ENCODE measurements at regions not wholly inside any gene's neighbourhood (a gene's known extent, or its start where the extent isn't known, plus 50 kb on each side); places are given as distances from the start of the nearest gene placed in this dataset.

DNA sequence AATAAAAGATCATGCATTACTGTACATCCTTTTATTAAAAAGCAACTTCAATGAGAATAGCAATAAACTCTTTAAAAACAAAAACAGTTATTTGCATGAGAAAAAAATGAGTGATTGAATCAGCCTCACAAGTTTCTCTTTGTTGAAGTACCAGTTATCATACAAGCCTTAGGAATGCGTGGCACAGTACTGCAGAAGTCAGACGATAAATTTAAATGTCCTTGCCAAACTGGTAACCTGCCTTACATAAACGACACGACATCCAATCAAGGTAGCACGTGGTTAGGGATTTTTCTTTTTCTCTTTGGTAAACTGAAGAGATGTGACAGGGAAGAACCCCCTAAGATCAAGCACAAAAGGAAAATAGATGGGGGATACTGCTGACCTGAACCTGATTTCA is 251.0 kb downstream of the KLF12 start:
- DNase-seq: no peak

DNA sequence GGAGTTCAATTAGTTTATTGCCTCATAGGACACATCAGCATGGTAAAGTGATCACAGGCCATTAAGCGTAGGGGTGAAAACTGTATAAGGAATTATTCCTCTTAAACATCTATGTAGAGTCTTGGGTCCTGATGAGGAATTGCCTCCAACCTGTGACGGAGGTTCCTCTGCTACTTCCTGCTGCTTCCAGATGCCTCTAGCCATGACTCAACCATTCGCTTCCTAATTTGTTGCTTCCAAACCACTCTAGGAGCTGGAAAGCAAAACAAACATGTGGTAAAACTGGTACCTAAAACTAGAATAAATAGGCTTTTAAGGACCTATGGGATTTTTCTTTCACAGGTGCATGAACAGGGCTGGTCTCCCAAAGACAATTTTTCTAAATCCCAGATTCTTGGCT is 253.8 kb downstream of the KLF12 start:
- no peak for DNase-seq

DNA sequence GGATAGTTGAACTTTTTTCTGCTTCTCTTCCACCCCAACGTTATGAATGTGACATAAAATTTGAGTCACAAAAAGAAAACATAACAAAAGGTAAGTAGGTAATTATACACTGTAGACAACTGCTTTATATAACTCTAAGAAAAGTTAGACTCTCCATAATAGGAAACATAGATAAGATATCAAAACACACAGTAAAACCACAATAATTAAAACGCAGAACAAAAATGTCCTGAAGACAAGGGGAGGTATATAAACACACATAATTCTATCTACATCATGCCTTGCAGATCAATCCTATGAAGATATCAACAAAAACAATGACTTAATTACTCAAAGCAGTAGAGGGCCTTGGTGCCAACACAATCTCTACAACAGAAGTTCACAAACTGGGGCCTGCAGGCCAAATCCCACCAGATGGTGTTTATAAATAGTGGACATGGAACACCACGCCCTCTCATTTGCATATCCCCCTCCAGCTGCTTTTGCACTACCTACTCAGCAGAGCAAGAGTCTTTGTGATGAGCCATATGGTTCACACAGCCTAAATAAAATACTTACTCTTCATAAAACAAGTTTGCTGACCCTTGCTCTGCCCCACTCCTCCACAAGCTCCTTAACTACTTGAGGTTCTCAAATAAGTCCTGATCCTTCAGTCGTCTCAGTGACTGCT is 254.7 kb downstream of the KLF12 start:
- DNase-seq: no peak

DNA sequence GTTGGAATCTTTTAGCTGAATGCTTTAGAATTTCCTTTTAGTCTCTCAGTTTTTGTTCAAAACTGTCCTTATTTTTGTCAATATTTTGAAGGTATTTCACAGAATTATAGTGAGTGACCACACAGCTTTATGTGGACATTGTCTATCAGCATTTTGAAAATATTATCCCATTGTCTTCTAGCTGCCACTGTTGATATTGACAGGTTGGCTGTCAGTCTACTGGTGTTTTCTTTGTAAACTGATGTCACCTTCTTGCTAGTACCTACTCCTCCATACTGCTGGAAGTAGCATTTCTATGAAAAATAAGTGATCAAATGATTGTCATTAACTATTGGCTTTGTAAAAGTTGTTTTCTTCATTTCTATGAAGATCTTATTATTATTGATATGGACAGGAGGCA is 256.8 kb downstream of the KLF12 start:
- DNase-seq: no peak

DNA sequence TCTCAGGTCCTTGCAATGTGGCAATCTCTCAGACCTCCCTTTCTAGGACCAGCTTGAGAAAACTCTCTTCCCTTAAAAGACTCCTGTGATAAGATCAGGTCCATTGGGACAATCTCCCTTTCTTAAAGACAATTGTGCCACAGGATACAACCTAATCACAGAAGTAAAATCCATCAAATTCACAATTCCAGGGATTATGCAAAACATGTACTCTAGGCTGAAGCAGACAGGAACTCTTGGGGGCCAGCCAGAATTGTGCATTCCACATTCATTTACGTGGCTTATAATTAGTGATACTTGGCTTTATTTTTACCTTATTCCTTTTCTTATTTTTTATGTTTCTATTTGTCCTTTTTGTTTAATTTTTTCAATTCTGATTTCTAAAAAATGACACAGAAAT is 257.9 kb downstream of the KLF12 start:
- no peak for DNase-seq

DNA sequence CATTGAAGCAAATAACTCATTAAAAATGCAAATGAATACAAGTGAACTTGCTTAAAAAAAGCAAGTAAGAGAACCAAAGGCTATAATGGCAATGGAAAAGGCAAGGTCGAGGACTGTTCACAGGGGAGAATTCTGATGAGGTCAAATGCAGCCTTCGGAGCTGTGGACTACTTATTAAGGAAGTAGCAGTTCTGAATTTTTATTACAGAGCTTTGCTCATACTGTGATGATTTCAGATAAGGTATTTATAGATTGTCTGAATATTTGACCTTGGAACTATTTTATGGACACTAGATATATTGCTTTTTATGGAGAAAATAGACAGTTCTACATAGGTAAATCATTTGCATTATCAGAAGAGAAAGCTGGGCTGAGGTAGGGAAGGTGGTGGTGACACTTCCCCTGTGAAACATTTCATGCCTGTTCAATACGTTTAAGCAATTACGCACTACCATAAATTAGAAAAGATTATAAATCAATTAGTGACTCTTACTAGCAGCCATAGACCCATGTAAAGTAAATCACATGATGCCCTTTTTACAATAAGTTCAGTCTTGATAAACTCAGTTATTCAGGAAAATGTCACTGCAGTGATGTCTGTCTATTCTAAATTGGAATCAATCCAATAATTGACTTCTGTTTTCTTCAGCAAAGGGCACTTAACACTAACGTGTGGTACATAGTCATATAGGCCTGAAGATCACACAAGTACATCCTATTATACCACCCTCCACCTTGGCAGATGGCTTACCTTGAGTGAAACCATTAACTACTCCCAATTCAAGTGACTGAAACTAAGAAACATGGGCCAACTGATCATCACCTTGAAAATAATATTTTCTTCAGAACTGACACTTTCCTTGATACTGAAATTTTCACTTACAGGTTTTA is 260.0 kb downstream of the KLF12 start:
- DNase-seq: no peak

DNA sequence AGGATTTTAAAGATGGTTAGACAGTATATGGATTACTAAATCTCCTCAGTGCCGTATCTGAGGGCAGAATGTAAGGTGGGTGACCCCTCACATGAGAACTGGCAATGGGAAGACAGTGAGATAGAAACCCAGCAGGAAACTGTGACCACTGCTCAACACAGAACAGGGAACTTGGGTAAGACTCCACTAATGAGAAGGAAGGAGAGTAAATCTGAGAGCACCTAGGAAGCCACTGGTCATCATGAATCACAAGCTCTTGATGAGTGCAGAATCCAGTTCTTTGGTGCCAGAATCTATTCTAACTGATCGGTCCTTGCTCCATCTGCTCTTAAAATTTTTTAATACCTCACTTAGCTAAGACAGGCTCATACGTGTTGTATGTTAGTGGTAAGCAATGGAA is 261.8 kb downstream of the KLF12 start:
- DNase-seq: no peak

DNA sequence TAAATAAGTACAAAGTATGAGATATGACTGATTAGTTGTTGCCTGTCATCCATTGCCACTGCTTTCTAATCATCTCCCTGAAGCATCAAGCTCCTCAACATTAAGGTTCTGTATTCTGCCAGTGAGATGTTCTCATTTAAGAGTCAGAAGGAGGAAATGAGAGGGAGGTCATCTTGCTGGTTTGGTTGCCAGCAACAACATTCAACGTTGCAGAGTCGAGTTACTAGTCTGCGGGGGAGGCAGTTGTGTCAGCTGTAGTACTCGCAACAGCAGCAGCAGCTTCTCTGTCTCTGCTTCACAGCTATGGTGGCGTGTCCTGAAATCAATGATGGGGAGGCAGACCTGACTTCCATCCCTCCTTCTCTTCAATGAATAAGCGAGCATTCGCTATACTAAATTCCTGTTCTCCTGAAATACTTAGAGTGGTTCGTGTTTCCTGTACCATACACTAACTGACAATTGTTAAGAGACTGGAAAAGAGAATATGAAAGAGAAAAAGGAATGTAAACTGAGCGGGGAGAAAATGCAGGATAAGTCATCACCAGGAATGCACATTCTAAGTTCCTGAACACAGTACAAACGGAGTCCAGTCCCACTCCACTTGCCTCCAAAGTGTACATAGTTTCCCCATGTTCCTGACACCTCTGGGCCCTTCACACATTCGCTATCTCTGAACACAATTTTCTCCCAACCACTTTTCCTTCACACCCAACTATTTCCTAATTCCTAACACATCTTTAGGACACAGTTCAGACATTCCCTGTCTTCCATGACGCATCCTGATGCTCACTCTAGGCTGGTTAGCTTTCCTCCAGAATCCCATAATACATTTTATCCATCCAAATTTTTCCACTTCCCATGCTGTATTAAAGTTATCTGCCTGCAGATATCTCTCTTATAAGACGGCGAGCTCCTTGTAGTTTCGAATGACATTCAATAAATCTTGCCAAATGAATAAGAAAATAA is 263.0 kb downstream of the KLF12 start:
- DNase-seq: no peak

DNA sequence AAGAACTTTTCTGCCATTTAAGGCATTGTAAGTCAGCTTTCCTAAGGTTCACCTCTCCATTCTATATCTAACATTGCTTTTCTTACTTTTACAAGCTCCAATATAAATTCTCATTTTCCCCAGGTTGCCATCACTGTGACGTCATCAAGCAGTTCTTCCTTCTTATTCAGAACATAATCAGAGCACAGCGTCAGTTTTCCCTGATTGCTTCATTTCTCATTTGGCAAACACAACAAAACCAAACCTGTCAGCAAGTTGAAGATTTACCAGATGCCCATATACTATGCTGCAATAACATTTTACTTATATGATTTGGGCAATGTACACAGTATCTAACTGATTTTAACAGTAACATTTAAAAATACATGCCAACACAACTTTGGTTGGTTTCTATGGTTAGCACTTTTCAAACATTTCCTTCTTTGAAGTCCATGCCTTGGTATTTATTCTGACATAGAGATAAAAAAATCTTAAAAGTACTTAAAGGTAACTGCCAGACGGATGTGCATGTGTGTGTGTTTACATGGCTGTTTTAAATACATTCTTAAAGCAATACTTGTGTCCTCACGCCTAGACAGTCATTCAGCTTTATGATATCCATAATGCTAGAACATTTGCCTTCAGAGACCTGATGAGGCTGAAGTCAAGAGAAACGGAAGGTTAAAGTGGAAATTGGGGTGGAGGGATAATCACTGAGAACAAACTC is 264.0 kb downstream of the KLF12 start:
- DNase-seq: no peak

DNA sequence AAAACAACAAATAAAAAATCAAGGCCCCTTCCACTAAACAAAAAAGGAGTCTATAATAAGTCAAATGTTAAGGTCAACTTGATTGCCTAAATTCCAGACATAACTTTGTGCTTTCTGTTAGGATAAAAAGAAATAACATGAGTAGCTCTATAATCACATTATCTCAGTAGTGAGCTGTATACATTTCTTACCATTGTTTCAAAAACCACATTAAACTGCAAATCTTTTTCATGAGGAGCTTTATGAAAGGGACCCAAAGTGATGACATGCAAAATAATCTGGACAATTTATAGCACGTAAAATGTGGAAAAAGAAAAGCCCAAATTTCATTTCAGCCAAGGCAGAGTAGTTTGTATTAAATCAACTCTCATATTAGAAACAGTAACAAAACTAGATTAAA is 269.2 kb downstream of the KLF12 start:
- DNase-seq: no peak

DNA sequence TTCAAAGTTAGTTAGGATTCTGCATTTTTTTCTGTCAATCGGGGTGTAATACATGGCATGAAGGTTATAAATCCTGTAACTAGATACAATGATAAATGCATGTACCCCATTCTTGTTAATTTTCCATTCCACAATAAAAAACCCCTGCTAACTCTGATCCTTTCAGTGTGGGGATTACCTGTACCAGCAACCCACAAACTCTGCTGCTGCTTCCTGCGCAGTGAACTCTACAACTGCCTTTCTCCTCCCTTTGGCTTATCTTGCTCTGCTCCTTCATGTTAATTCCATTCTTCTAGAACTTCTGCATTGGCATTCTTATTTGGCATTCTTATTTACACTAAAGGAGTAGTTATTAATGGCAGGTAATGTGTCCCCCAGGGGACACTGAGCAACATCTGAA is 273.1 kb downstream of the KLF12 start:
- peak in 1 of 5 experiments; percentile 13 for DNase-seq

DNA sequence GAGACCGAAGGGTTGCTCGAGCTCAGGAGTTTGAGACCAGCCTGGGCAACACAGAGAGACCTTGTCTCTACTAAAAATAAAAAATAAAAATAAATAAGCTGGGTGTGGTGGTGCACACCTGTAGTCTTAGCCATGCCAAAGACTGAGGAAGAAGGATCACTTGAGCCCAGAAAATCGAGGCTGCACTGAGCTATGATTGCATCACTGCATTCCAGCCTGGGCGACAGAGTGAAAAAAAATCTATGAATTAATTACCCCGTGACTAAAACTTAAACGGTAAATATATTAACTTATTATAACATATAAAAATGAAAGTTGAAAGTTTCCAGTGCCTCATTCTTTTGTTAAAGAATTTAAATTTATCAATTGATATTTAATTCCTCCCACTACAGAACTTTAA is 273.7 kb downstream of the KLF12 start:
- no peak for DNase-seq

DNA sequence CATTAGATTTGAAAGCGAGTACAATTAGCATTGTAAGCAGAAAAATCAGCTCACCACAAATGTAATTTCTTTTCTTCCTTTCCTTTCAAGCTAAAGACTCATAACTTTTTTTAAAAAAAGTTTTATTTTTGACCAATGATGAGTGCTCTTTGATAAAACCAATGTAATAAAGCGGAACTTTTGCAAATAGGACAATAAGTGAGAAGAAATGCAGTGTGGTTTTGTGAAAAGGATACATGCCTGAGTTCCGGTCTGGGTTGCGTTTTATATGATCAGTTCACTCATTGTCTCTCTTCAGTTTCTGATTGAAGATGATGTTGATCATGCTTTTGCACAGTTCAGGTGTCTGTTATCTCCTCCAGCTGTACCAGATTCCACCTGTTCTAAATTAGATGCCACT is 274.4 kb downstream of the KLF12 start:
- peak in 1 of 5 experiments; percentile 62 for DNase-seq

DNA sequence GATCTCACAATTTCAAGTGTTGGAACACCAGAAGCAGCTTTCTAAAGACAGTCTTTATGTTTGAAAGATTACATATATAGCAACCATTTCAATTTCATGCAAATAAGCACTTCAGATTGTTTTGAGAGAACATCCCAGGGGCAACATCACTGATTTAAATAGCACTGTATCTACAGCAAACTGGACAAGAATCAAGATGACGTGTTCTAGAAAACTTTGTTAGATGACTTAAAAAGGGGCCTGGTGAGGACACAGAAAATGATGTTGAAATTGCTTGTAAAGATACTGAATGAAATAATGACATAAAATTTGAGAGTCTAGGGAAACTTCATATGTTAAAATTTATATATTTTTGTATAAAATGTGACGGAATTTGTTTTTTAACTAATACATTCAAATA is 277.1 kb downstream of the KLF12 start:
- DNase-seq: no peak

DNA sequence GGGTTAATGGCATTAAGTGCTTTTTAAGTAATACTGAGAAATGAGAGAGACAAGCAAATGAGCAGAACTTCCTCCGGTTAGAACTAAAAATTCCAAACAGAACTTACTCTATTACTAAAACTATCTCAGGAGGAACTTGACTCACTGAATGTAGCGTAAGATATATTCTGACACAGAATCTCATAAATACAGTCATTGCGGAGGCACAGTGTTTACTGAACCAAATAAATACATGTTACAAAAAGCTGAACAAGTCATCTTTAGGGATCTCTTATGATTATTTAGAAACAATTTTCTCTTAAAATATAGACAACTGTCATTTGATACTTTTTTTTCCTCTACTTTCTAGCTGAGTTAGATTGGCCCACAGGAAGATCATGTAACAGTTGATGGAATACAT is 283.1 kb downstream of the KLF12 start:
- no peak for DNase-seq

DNA sequence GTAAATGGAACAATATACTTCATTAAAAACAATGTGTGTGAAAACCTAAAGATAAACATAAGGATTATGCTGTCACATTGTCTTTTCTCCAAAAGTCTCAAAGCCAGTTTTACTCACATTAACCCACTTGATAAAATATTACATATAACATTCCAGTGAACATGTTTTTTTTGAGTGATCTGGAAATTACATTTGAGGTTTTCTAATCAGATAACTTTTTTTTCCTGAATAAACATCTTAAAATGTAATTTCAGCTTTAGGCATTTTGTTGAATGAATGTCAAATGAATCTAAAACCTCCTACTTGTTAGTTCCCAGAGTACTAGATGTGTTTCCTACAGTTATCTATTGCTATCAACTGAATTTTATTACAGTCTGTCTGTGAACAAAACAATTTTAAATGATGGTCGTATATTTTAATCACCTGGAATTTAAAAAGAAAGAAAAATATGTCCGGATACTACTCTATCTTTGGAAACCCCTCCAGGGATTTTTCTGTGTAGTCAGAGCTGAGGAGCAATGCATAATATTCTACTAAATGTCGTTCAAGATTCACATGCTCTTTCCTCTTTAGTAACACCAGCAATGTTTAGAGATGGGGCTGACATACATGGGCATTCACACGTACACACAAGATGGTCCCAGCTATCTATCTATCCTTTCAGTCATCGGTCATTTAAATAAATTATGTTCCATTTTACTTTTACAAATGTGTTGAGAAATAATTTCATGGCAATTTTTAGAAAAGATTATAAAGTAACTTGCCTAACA is 283.9 kb downstream of the KLF12 start:
- no peak for DNase-seq

DNA sequence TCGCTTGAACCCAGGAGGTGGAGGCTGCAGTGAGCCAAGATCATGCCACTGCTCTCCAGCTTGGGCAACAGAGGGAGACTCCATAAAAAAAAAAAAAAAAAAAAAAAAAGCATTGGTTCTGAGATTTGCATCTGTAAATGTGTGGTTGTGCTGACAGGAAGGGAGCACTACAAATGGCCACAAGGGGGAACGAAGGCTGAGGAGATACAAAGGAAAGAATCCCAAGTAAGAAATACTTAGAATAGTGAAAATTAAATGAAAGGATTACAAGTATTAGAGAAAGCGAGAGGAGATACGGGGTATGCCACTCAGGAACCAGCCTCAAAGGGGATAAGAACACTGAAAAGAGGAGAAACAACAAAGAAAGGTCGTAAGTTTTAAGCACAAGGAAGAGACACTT is 284.9 kb downstream of the KLF12 start:
- DNase-seq: peak in 2 of 5 experiments; percentile 5 to 51

DNA sequence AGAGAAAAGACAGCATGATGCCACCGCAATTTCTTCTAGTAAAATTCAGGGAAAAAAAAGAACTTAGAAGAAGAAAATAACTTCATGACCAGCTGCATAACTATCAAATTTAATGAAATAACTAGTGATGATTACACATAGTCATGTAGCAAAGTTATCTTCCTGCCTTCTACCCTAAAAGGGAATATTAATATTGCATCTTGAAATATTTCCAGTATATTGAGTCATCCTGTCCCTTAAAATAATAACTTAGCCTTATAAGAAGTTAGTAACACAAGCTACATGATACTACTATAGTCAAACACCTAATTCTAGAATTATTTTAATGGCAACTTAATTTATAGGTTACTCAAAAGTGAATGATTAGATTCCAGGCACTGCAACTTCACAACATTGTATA is 289.2 kb downstream of the KLF12 start:
- DNase-seq: no peak

DNA sequence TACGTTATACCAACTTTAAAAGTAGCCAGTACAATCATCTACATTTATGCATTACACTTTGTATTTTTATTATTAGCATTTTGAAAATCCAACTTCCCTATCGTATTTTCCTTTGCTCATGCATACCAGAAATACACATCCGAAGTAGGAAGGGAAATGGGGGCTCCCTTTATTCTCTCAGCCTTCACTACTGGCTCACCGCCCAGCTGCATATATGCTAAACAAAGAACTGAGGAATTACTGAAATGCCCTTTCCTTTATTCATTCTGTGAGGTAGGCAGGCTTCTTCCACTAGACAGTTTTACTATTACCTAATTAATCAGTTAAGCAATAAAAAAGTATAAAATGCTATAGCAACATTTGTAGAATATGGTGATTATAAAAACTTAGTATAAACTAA is 291.6 kb downstream of the KLF12 start:
- no peak for DNase-seq

DNA sequence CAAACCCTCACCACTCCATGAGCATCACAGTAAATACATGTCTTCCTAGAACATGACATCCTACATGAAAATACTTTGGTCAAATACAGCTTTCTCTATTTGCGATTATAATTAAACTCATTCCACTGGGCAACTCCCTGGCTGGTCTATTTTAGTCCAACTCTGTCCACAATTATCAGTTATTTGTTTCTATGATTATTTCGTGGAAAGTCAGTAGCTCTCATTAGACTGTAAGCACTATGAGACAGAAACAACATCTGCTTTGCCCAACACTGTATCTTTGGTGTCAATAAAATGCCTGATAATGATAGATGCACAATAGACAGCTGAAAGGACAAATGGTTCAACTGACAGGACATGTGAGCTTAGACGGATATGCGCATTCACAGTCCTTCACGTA is 292.0 kb downstream of the KLF12 start:
- DNase-seq: no peak

DNA sequence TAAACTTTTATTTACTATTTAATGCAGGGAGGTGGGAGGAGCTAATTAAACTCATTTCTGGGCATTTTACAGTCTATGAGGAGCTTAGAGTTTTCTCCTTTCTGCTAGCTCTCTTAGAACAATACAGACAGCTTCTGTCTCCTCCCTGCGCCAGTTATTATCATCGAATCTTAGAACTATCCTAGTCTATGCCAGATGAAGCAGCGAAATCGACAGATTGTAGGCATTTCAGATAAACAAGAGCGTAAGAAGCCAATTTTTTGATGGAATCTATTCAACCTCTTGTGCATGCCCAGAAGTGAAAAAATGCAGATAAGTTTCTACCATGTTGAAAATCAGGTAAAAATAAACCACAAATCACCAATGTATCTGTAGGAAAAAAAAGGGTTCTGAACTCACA is 297.1 kb downstream of the KLF12 start:
- DNase-seq: no peak
